ENCODE measurements at regions not wholly inside any gene's neighbourhood (a gene's known extent, or its start where the extent isn't known, plus 50 kb on each side); places are given as distances from the start of the nearest gene placed in this dataset.

- no peak for ATAC-seq
- TF ChIP-seq ZNF8 (CRISPR knock-in tag; IDR thresholded peaks at IDR 0.05): no peak
Measured at GRCh38 chr4:58456727-58457384, 1346.7 kb upstream of the IGFBP7 start.

- TF ChIP-seq ZNF565 (CRISPR knock-in tag; conservative IDR thresholded peaks at IDR 0.05; ENCODE audit: low read depth) (no peak), PPARA (CRISPR knock-in tag; IDR thresholded peaks at IDR 0.05; ENCODE audit: borderline replicate concordance) (no peak), CSDC2 (CRISPR knock-in tag; IDR thresholded peaks at IDR 0.05) (no peak), BACH2 (CRISPR knock-in tag; IDR thresholded peaks at IDR 0.05; ENCODE audit: borderline replicate concordance) (no peak), CSRNP3 (CRISPR knock-in tag; IDR thresholded peaks at IDR 0.05) (no peak), CREB5 (CRISPR knock-in tag; IDR thresholded peaks at IDR 0.05; ENCODE audit: low read depth) (no peak), SNAI2 (CRISPR knock-in tag; IDR thresholded peaks at IDR 0.05) (no peak), ZFP3 (CRISPR knock-in tag; IDR thresholded peaks at IDR 0.05) (no peak), POU6F1 (CRISPR knock-in tag; IDR thresholded peaks at IDR 0.05; ENCODE audit: borderline replicate concordance, low read depth) (no peak), ARNTL (CRISPR knock-in tag; IDR thresholded peaks at IDR 0.05; ENCODE audit: borderline replicate concordance, low read depth) (no peak), PATZ1 (CRISPR knock-in tag; IDR thresholded peaks at IDR 0.05; ENCODE audit: borderline replicate concordance) (no peak), OSR1 (CRISPR knock-in tag; IDR thresholded peaks at IDR 0.05) (no peak), TSHZ2 (CRISPR knock-in tag; IDR thresholded peaks at IDR 0.05) (no peak), ZC3H10 (CRISPR knock-in tag; IDR thresholded peaks at IDR 0.05) (no peak), GLIS3 (CRISPR knock-in tag; IDR thresholded peaks at IDR 0.05) (no peak), ZFP30 (CRISPR knock-in tag; IDR thresholded peaks at IDR 0.05) (no peak), ZNF8 (CRISPR knock-in tag; IDR thresholded peaks at IDR 0.05) (no peak), ESRRG (CRISPR knock-in tag; IDR thresholded peaks at IDR 0.05) (no peak)
- ATAC-seq: no peak
Measured at GRCh38 chr4:58453956-58454355, 1343.8 kb upstream of the IGFBP7 start.

- no peak for ATAC-seq
- TF ChIP-seq ZNF565 (CRISPR knock-in tag; conservative IDR thresholded peaks at IDR 0.05; ENCODE audit: low read depth) (no peak), PPARA (CRISPR knock-in tag; IDR thresholded peaks at IDR 0.05; ENCODE audit: borderline replicate concordance) (no peak), SNAI2 (CRISPR knock-in tag; IDR thresholded peaks at IDR 0.05) (no peak), CSDC2 (CRISPR knock-in tag; IDR thresholded peaks at IDR 0.05) (no peak), BACH2 (CRISPR knock-in tag; IDR thresholded peaks at IDR 0.05; ENCODE audit: borderline replicate concordance) (no peak), OSR1 (CRISPR knock-in tag; IDR thresholded peaks at IDR 0.05) (no peak), ZC3H10 (CRISPR knock-in tag; IDR thresholded peaks at IDR 0.05) (no peak), GLIS3 (CRISPR knock-in tag; IDR thresholded peaks at IDR 0.05) (no peak), ZFP3 (CRISPR knock-in tag; IDR thresholded peaks at IDR 0.05) (no peak)
Measured at GRCh38 chr4:58451707-58452106, 1341.5 kb upstream of the IGFBP7 start.

- no peak for ATAC-seq
- TF ChIP-seq GLIS3 (CRISPR knock-in tag; IDR thresholded peaks at IDR 0.05) (no peak), CSDC2 (CRISPR knock-in tag; IDR thresholded peaks at IDR 0.05) (no peak), SNAI2 (CRISPR knock-in tag; IDR thresholded peaks at IDR 0.05) (no peak), BACH2 (CRISPR knock-in tag; IDR thresholded peaks at IDR 0.05; ENCODE audit: borderline replicate concordance) (no peak), ZNF8 (CRISPR knock-in tag; IDR thresholded peaks at IDR 0.05) (no peak)
Measured at GRCh38 chr4:58435871-58436270, 1325.7 kb upstream of the IGFBP7 start.

All from SK-N-SH treated with all-trans-retinoic acid at 6 μM for 48 hours (cell line).